ENCODE measurements at regions not wholly inside any gene's neighbourhood (a gene's known extent, or its start where the extent isn't known, plus 50 kb on each side); places are given as distances from the start of the nearest gene placed in this dataset.

DNA sequence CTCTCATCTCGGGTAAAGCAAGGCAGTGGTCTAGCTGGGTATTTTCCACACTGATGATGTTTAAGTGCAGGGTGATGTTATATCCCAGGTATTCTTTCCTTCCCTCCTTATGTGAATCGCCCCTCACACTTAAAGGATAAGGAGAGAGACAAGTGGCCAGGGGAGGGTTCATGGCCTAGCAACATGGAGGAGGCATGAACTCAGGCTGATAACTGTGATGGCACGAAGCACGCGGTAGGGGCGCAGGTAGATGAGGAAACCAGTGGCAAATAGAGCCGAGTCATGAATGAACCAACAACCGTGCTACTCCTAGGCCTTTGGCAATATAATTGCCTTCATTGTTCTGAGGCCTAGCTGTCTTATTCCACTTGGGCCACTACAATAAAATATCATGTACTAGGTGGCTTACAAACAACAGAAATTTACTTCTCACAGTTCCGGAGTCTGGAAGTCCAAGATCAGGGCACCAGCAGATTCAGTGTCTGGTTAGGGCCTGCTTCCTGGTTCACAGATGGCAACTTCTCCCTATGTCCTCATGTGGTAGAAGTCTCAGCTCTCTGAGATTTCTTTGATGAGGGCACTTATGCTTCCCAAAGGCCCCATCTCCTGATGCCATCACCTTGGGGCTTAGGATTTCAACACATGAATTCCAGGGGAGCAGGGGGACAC lies 56.0 kb upstream of the PIK3CG start:
- DNase-seq (ENCODE audit: low read depth in 3 of 3): no peak

DNA sequence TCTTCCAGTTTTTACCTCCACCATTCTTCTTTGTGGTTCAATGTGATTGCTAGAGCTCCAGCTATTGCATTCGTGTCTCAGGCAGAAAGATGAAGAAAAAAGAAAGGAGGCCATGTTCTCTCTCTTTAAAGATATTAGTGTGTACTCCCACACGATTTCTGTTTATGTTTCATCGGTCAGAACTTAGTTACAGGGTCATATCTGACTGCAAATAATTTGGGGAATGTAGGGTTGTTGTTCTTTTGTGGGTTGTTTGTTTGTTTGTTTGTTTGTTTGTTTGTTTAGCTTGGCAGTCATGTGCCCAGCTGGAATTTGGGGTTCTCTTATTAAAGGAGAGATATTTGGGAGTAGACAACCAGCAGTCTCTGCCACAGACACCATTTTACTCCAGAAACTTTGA lies 53.6 kb upstream of the PIK3CG start:
- DNase-seq (ENCODE audit: low read depth in 3 of 3): no peak

DNA sequence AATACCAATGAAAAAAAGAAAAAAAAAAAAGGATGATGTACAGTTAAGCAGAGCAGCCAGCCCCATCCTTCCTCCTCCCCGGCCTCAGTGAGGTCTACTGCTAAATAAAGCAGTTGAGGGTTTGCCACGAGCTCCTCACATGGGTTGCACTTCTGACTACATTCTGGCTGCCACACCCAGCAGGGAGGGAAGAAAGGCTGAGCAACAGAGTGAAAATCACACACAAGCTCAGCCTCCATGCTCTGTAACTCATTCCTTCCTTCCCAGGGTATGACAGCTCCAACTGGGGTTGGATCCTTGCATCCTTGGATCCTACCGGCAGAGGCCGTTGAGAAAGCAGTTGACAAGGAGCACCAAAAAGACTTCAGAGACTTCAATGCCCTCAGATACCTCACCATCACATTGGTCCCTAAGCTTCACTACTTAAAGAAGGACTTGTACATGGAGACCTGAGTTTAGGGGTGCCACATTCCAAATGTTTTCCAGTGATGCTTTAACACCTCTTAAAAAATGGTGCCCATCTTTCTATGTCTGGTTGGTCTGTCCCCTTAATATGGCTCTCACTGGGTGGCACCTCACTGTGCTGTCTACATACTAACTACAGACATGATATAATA lies 52.9 kb upstream of the PIK3CG start:
- DNase-seq (ENCODE audit: low read depth in 3 of 3): no peak

DNA sequence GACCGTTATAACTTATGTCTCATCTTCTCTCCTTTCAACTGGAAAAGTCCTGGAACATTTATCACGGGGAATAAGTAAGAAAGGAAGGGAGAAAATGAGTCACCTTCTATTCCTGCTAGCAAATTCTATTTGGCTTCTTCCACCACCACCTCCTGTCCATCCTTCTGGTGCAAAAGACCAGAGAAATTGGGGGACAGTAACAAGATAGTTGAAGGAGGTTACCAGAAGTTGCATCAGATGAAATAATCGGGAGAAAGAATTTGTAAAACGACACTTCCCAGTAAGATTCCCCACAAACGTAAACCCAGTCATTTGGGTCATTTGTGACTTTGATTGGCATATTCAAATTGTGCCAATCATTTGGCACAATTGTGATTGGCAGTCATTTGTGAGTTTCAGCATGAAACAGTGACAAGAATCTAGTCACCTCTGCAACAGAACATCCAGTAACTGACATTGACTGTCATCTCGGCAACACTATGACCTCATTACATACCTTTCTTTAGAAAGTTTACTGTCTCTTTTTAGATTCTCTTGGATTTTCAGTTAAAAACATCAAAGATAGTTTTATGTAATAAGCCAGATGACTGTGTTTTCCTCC lies 51.3 kb upstream of the PIK3CG start:
- no peak for DNase-seq (ENCODE audit: low read depth in 3 of 3)

DNA sequence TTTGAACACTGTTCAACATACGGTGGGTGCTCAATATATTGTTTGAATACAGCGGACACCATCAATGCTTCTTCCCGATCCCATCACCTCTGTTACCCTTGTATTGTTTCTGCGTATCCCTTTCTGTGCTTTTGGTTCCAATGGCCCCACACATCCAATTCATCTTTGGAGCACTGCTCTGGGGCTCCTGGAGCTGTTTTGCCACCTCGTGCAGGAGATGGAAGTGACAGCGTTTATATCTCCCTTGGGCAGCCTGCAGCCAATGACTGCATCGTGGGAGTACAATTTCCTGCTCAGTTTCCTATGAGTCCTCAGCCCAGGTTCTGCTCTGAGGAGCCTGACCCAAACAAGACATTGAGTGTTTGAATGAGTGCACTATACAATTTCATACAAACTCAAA lies 50.2 kb upstream of the PIK3CG start:
- DNase-seq (ENCODE audit: low read depth in 3 of 3): no peak

Measured in stimulated activated CD4-positive, alpha-beta T cell treated with anti-CD3 and anti-CD28 coated beads, TNF-alpha, amount 100 ng/mL, for 24 hours (primary cell).